SK-N-SH (cell line): ENCODE measurements at regions not wholly inside any gene's neighbourhood (a gene's known extent, or its start where the extent isn't known, plus 50 kb on each side); places are given as distances from the start of the nearest gene placed in this dataset.
A peak's percentile ranks its signal among the peaks of the same experiment; 100 is the strongest.

Experiments used
- EP300 ChIP-seq, 2 experiments: IDR thresholded peaks; 2 replicates each; pipeline versions ENCODE4 v1.4.0 to v1.6.1; 2012; ENCODE audit warnings: borderline replicate concordance in 1 of 2, low read depth in 1 of 2, low read length in 1 of 2
- FOSL2 ChIP-seq: IDR thresholded peaks from 2 replicates; pipeline ENCODE4 v1.4.0; 2012; ENCODE audit warnings: low read depth, mild to moderate bottlenecking, moderate library complexity, borderline replicate concordance
- FOXJ3 ChIP-seq: sonication (generic); formaldehyde crosslinking; IDR thresholded peaks from 2 replicates; pipeline ENCODE4 v1.5.1; 2020; ENCODE audit warnings: mild to moderate bottlenecking, missing genetic modification reagents
- FOXM1 ChIP-seq: IDR thresholded peaks from 2 replicates; pipeline ENCODE4 v1.4.0; 2012; ENCODE audit warnings: low read depth, mild to moderate bottlenecking
- SIN3A ChIP-seq: IDR thresholded peaks from 2 replicates; pipeline ENCODE4 v1.6.1; 2012; ENCODE audit warnings: low read depth, mild to moderate bottlenecking, low read length, moderate library complexity, borderline replicate concordance
- SMC3 ChIP-seq: IDR thresholded peaks from 2 replicates; pipeline ENCODE4 v1.6.1; 2012; ENCODE audit warnings: low read depth, low read length, improper control_type of control experiment
- TF ChIP-seq, protein P1 (sequence below): IDR thresholded peaks from 2 replicates; pipeline ENCODE4 v1.6.1; 2012; ENCODE audit warnings: mild to moderate bottlenecking, low read depth, low read length, moderate library complexity
- TF ChIP-seq, protein P2 (sequence below): fragments of 200-600 bp; sonication (generic); IDR thresholded peaks from 2 replicates; pipeline ENCODE4 v1.6.1; 2017; ENCODE audit warnings: antibody characterized with exemption, mild to moderate bottlenecking, moderate library complexity
- TF ChIP-seq, protein P3 (sequence below): IDR thresholded peaks from 2 replicates; pipeline ENCODE4 v1.4.0; 2012; ENCODE audit warnings: low read depth
- TF ChIP-seq, protein P4 (sequence below): IDR thresholded peaks from 2 replicates; pipeline ENCODE4 v1.4.0; 2012; ENCODE audit warnings: low read depth, borderline replicate concordance
- TF ChIP-seq, protein P5 (sequence below): fragments of 150-350 bp; IDR thresholded peaks from 2 replicates; pipeline ENCODE4 v1.6.1; 2017; ENCODE audit warnings: antibody characterized with exemption, low read length, low read depth, borderline replicate concordance

DNA sequence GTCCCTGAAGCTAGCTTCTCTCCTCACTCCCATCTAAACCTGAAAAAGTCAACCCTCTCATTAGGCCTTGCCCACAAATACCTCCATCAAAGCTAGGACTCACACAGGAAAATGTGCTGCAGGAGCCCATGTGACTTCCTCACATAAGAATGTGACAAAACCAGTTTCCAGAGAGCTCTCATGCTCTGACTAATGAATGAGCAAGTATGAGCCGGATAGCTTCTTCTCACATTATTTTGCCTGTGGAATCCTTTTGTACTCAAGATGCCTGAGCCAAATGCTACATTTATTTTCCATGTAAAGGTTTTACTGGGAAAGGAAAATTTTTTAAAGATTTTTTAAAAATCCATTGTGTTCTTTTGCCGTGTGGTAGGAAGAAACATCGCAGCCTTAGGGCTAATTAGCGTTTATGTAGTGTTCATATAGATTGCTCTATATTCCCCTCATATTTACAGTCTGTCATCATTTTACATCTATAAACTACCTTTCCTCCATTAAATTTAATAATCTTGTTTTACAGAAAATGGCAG, 68.6 kb upstream of the CCN6 start:
- TF ChIP-seq, protein P1, sequence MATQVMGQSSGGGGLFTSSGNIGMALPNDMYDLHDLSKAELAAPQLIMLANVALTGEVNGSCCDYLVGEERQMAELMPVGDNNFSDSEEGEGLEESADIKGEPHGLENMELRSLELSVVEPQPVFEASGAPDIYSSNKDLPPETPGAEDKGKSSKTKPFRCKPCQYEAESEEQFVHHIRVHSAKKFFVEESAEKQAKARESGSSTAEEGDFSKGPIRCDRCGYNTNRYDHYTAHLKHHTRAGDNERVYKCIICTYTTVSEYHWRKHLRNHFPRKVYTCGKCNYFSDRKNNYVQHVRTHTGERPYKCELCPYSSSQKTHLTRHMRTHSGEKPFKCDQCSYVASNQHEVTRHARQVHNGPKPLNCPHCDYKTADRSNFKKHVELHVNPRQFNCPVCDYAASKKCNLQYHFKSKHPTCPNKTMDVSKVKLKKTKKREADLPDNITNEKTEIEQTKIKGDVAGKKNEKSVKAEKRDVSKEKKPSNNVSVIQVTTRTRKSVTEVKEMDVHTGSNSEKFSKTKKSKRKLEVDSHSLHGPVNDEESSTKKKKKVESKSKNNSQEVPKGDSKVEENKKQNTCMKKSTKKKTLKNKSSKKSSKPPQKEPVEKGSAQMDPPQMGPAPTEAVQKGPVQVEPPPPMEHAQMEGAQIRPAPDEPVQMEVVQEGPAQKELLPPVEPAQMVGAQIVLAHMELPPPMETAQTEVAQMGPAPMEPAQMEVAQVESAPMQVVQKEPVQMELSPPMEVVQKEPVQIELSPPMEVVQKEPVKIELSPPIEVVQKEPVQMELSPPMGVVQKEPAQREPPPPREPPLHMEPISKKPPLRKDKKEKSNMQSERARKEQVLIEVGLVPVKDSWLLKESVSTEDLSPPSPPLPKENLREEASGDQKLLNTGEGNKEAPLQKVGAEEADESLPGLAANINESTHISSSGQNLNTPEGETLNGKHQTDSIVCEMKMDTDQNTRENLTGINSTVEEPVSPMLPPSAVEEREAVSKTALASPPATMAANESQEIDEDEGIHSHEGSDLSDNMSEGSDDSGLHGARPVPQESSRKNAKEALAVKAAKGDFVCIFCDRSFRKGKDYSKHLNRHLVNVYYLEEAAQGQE = no peak
- TF ChIP-seq, protein P2, sequence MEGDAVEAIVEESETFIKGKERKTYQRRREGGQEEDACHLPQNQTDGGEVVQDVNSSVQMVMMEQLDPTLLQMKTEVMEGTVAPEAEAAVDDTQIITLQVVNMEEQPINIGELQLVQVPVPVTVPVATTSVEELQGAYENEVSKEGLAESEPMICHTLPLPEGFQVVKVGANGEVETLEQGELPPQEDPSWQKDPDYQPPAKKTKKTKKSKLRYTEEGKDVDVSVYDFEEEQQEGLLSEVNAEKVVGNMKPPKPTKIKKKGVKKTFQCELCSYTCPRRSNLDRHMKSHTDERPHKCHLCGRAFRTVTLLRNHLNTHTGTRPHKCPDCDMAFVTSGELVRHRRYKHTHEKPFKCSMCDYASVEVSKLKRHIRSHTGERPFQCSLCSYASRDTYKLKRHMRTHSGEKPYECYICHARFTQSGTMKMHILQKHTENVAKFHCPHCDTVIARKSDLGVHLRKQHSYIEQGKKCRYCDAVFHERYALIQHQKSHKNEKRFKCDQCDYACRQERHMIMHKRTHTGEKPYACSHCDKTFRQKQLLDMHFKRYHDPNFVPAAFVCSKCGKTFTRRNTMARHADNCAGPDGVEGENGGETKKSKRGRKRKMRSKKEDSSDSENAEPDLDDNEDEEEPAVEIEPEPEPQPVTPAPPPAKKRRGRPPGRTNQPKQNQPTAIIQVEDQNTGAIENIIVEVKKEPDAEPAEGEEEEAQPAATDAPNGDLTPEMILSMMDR = 0 out of 2 replicates have a peak, but pooled peaks have one; percentile 9
- no peak for TF ChIP-seq EP300 (IDR thresholded peaks at IDR 0.05; ENCODE audit: borderline replicate concordance in 1 of 2, low read depth in 1 of 2, low read length in 1 of 2)
- TF ChIP-seq, protein P3, sequence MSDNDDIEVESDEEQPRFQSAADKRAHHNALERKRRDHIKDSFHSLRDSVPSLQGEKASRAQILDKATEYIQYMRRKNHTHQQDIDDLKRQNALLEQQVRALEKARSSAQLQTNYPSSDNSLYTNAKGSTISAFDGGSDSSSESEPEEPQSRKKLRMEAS = peak; percentile 96
- no peak for TF ChIP-seq FOXM1
- TF ChIP-seq, protein P4, sequence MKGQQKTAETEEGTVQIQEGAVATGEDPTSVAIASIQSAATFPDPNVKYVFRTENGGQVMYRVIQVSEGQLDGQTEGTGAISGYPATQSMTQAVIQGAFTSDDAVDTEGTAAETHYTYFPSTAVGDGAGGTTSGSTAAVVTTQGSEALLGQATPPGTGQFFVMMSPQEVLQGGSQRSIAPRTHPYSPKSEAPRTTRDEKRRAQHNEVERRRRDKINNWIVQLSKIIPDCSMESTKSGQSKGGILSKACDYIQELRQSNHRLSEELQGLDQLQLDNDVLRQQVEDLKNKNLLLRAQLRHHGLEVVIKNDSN = peak; percentile 81
- TF ChIP-seq SIN3A = no peak
- no peak for TF ChIP-seq SMC3
- no peak for TF ChIP-seq FOXJ3 (CRISPR knock-in tag)
- peak; percentile 63; the same call in 1 of the 2 replicates for TF ChIP-seq FOSL2
- TF ChIP-seq, protein P5, sequence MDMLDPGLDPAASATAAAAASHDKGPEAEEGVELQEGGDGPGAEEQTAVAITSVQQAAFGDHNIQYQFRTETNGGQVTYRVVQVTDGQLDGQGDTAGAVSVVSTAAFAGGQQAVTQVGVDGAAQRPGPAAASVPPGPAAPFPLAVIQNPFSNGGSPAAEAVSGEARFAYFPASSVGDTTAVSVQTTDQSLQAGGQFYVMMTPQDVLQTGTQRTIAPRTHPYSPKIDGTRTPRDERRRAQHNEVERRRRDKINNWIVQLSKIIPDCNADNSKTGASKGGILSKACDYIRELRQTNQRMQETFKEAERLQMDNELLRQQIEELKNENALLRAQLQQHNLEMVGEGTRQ = no peak
